Midbrain (tissue), 1 donor: ENCODE measurements at regions not wholly inside any gene's neighbourhood (a gene's known extent, or its start where the extent isn't known, plus 50 kb on each side); places are given as distances from the start of the nearest gene placed in this dataset.
"Not testable (repeated sequence)": the region's sequence is repeated elsewhere in the genome, so short reads cannot be mapped to it uniquely, and the experiment has no call there.

ENCODE experiments used
- DNase-seq: peaks from one replicate; lab custom pipeline; 2025; lab: John Stamatoyannopoulos, UW

- no peak for DNase-seq
Measured at GRCh38 chr14:21911877-21912276, 238.3 kb upstream of the OR4E1 start.

- DNase-seq: no peak
Measured at GRCh38 chr14:21910260-21910659, 236.6 kb upstream of the OR4E1 start.

- DNase-seq: peak; percentile 48
Measured at GRCh38 chr14:21902561-21903181, 229.1 kb upstream of the OR4E1 start.

GRCh38 chr14:21894898-21895194, 221.2 kb upstream of the OR4E1 start:
- DNase-seq: not testable (repeated sequence)

- DNase-seq: peak; percentile 17
Measured at GRCh38 chr14:21894003-21894897, 220.6 kb upstream of the OR4E1 start.

GRCh38 chr14:21891921-21892320, 218.3 kb upstream of the OR4E1 start:
- DNase-seq: no peak

- DNase-seq: no peak
Measured at GRCh38 chr14:21884995-21885394, 211.4 kb upstream of the OR4E1 start.

DNA sequence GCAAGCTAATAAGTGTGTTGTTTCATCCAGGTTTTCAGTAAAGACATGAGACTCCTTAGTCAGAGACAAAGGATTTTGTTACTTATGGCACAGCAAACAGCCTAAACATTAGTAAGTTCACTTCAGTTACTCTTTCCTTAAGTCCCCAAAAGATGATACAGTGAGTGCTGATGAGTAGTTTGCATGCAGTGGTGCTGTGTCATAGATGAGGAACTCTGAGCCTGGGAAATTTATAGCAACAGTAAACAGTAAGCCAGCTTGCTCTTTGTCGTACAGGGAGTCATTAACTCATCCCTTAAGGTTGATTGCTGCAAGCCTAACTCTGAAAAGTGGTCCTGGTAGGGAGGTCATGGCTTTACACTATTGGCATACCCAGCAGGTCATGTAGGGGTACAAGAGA, 208.6 kb upstream of the OR4E1 start:
- DNase-seq: no peak

DNA sequence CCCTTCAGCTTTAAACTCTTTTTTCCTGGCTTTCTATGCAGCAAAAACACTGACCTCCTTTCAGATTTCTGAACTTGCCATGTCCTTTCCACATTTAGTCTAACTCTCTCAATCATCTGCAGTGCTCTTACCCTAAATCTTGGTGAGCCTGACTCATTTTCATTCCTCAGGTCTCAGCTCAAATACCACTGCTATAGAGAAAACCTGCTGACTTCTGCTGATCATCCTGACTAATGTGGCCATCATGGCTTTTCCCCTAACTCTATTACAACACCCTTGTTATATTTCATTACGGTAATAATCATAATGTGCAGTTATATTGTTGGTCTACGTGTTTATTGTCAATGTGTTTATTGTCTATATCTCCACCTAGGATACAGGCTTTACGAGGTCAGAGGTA, 207.3 kb upstream of the OR4E1 start:
- DNase-seq: no peak

GRCh38 chr14:21875791-21876190, 202.2 kb upstream of the OR4E1 start:
- no peak for DNase-seq

- DNase-seq: no peak
Measured at GRCh38 chr14:21874946-21875345, 201.3 kb upstream of the OR4E1 start.

GRCh38 chr14:21874167-21874566, 200.5 kb upstream of the OR4E1 start:
- no peak for DNase-seq

DNA sequence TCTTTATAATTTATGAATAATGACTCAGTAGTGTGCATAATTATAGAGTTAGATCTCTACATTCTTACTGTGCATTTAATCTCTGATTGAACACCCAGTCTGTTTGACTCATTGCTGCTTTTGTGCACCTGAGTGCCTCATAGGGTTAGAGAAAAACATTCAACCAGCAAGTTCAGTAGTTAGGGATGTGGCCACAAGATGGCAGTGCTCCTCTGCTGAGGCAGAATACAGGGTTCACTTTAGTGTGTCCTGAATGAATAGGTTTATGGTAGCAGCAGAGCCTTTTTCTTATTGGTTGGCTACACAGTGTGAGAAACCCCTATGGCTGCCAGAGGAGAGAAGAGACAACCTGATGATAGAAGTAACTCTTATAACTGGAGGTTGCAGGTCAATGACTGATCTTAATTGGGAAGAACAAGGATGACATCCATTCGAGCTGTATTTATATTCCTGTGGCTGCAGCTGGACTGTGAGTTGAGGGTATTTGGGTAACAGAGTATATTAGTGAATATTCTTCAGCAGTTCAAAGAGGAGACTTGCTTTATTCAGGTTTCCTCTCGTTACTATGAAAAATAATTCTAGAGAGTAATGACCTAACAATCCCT, 194.9 kb upstream of the OR4E1 start:
- DNase-seq: peak; percentile 25

DNA sequence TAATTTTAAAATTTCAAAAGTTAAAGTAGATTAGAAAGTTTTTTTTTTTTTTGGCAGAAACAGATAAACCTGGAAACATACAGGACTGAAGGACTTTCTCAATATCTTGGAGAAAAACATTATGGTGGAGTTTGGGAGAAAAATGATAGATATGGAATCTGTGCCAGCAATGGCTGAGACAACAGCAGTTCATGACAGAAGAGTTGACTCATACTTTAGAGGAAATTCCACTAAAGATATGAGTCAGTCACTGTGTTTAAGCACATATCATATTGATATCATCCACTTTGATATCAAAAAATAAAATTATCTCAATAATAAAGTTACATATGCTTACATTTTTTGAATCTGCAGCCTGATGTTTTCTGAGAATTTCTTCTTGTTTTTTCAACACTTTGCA, 193.9 kb upstream of the OR4E1 start:
- DNase-seq: no peak

DNA sequence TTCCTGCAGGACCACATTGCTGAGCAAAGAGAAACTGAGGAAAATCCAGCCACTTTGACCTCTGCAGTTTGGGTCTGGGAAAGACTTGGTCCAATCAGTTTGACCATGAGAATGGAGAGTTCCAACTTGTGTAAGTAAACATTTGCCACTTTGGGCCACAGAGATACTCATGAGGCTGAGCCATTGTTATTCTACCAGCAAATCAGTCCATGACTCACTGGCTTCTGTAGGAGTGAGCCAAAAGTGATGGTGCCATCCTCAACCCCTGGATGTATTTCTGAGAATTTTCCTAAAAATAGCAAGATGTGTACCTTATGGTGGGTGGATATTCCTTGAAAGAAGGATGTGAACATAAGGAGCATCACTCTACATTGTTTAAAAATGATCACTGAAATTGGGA, 192.9 kb upstream of the OR4E1 start:
- no peak for DNase-seq

GRCh38 chr14:21863289-21863688, 189.7 kb upstream of the OR4E1 start:
- no peak for DNase-seq

- DNase-seq: no peak
Measured at GRCh38 chr14:21861153-21861552, 187.5 kb upstream of the OR4E1 start.

DNA sequence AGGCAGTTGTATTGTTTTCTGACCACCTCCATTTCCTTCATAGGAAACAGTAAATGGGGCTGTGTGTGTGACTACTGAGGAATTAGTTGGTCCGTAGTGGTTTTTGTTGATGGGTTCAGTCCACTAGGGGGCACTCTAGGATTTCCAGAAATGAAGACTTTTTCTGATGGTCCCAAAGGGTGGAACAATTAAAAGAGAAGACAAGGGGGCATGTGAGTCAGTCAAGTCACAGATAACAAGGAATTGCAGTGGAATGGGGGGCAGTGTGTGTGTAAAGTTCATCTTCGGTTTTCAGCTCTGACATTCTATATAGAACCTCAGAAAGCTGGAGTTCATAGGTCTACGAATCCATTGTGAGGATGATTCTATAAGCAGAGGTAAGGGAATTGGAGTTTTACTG, 186.6 kb upstream of the OR4E1 start:
- peak; percentile 4 for DNase-seq

- DNase-seq: no peak
Measured at GRCh38 chr14:21852775-21853174, 179.2 kb upstream of the OR4E1 start.

DNA sequence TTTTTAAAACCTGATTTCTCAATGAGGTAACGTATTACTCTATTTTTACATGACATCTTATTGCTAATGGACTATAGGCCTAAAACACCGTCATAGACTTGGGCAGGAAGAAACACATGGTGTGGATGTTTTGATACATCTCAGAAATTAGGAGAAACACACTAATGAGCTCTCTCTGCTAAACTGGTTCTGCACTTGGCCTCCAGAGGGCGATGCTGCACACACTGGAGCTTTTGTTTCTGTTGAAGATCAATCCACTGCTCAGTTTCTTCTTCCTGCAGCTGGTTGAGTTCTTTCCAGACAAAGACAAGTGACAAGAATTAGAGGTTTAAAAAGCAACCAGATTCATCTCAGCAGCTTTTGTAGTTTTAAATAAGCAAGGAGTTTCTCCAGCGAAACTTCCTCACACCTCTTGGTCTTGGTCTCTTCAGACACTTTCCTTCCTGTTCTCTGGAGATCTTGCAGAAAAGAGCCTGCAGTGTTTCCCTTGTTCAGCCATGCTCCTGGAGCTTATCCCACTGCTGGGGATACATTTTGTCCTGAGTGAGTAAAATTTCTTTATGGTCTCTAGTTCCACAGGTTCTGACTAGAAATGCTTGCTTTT, 178.5 kb upstream of the OR4E1 start:
- peak; percentile 49 for DNase-seq

- not testable (repeated sequence) for DNase-seq
Measured at GRCh38 chr14:21846902-21847301, 173.3 kb upstream of the OR4E1 start.

- DNase-seq: peak; percentile 15
Measured at GRCh38 chr14:21846227-21846885, 172.7 kb upstream of the OR4E1 start.
